ENCODE measurements at regions not wholly inside any gene's neighbourhood (a gene's known extent, or its start where the extent isn't known, plus 50 kb on each side); places are given as distances from the start of the nearest gene placed in this dataset.

GRCh38 chr5:21219251-21219650 is 1231.3 kb upstream of the CDH18 start:
- TF ChIP-seq, protein P1, sequence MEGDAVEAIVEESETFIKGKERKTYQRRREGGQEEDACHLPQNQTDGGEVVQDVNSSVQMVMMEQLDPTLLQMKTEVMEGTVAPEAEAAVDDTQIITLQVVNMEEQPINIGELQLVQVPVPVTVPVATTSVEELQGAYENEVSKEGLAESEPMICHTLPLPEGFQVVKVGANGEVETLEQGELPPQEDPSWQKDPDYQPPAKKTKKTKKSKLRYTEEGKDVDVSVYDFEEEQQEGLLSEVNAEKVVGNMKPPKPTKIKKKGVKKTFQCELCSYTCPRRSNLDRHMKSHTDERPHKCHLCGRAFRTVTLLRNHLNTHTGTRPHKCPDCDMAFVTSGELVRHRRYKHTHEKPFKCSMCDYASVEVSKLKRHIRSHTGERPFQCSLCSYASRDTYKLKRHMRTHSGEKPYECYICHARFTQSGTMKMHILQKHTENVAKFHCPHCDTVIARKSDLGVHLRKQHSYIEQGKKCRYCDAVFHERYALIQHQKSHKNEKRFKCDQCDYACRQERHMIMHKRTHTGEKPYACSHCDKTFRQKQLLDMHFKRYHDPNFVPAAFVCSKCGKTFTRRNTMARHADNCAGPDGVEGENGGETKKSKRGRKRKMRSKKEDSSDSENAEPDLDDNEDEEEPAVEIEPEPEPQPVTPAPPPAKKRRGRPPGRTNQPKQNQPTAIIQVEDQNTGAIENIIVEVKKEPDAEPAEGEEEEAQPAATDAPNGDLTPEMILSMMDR (IDR thresholded peaks at IDR 0.05; ENCODE audit: low read depth, low read length), result no peak
- TF ChIP-seq POLR2A (IDR thresholded peaks at IDR 0.05; ENCODE audit: extremely low read depth, insufficient read length) (no peak), MAX (IDR thresholded peaks at IDR 0.05; ENCODE audit: low read depth, low read length) (no peak)
